GM19035 (cell line): ENCODE measurements at regions not wholly inside any gene's neighbourhood (a gene's known extent, or its start where the extent isn't known, plus 50 kb on each side); places are given as distances from the start of the nearest gene placed in this dataset.

Experiments
- ATAC-seq: cut with Tn5 transposase; IDR thresholded peaks from one replicate; pipeline ENCODE4 v1.9.1; 2021; ENCODE audit not compliant: unreplicated experiment

GRCh38 chr6:91744566-91744965 is 1157.7 kb upstream of the MAP3K7 start:
- no peak for ATAC-seq

GRCh38 chr6:91743756-91744155 is 1156.9 kb upstream of the MAP3K7 start:
- no peak for ATAC-seq

GRCh38 chr6:91731939-91732338 is 1145.1 kb upstream of the MAP3K7 start:
- no peak for ATAC-seq

- ATAC-seq: no peak
Measured at GRCh38 chr6:91730710-91731109, 1143.8 kb upstream of the MAP3K7 start.

GRCh38 chr6:91720324-91720723 is 1133.5 kb upstream of the MAP3K7 start:
- ATAC-seq: no peak

GRCh38 chr6:91719414-91719813 is 1132.5 kb upstream of the MAP3K7 start:
- no peak for ATAC-seq

- ATAC-seq: no peak
Measured at GRCh38 chr6:91718198-91718597, 1131.3 kb upstream of the MAP3K7 start.

- ATAC-seq: no peak
Measured at GRCh38 chr6:91717094-91717493, 1130.2 kb upstream of the MAP3K7 start.

GRCh38 chr6:91716361-91716760 is 1129.5 kb upstream of the MAP3K7 start:
- ATAC-seq: no peak

GRCh38 chr6:91715171-91715805 is 1128.4 kb upstream of the MAP3K7 start:
- ATAC-seq: no peak

GRCh38 chr6:91713911-91714310 is 1127.0 kb upstream of the MAP3K7 start:
- no peak for ATAC-seq

GRCh38 chr6:91711518-91711917 is 1124.6 kb upstream of the MAP3K7 start:
- no peak for ATAC-seq

GRCh38 chr6:91710342-91710741 is 1123.5 kb upstream of the MAP3K7 start:
- no peak for ATAC-seq

GRCh38 chr6:91708534-91708933 is 1121.7 kb upstream of the MAP3K7 start:
- no peak for ATAC-seq

GRCh38 chr6:91705646-91706045 is 1118.8 kb upstream of the MAP3K7 start:
- no peak for ATAC-seq

GRCh38 chr6:91704531-91704930 is 1117.7 kb upstream of the MAP3K7 start:
- ATAC-seq: no peak

GRCh38 chr6:91697010-91697695 is 1110.3 kb upstream of the MAP3K7 start:
- no peak for ATAC-seq

- no peak for ATAC-seq
Measured at GRCh38 chr6:91695221-91695620, 1108.3 kb upstream of the MAP3K7 start.

- no peak for ATAC-seq
Measured at GRCh38 chr6:91694016-91694654, 1107.3 kb upstream of the MAP3K7 start.

GRCh38 chr6:91691449-91691848 is 1104.6 kb upstream of the MAP3K7 start:
- no peak for ATAC-seq

GRCh38 chr6:91683240-91683639 is 1096.4 kb upstream of the MAP3K7 start:
- ATAC-seq: no peak

- no peak for ATAC-seq
Measured at GRCh38 chr6:91681296-91681695, 1094.4 kb upstream of the MAP3K7 start.
